Activated CD4-positive, CD25-positive, alpha-beta regulatory T cell treated with anti-CD3 and anti-CD28 coated beads, Interleukin-2, amount 50 U/mL, for 24 hours (primary cell): ENCODE measurements at regions not wholly inside any gene's neighbourhood (a gene's known extent, or its start where the extent isn't known, plus 50 kb on each side); places are given as distances from the start of the nearest gene placed in this dataset.
A peak's percentile ranks its signal among the peaks of the same experiment; 100 is the strongest.
"Not testable (repeated sequence)": the region's sequence is repeated elsewhere in the genome, so short reads cannot be mapped to it uniquely, and the experiment has no call there.

ENCODE experiments used
- ATAC-seq, 2 donors: fragments of 150-1000 bp; cut with Tn5 transposase; one replicate each; pipeline ENCODE4 v1.10.0; 2021; ENCODE audit warnings: mild to moderate bottlenecking in 1 of 2, moderate library complexity in 1 of 2

DNA sequence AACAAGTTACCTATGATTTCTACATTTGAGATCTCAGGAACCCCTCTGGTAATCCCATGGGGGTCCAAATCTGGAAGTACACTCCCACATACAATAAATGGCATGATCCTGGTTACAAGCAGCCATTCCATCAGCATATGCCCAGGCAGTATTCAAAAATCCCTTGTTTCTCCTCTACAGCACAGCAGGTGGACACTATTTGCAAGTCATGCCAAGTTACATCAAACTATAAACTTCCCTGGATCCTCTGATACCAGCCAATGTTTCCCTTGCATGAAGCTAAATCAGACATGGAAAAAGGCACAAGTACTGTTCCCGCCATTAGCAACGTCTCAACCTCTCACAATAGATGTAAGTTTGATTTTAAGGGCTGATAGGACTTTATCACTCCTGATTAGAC is 134.5 kb upstream of the PRSS16 start:
- no peak for ATAC-seq

DNA sequence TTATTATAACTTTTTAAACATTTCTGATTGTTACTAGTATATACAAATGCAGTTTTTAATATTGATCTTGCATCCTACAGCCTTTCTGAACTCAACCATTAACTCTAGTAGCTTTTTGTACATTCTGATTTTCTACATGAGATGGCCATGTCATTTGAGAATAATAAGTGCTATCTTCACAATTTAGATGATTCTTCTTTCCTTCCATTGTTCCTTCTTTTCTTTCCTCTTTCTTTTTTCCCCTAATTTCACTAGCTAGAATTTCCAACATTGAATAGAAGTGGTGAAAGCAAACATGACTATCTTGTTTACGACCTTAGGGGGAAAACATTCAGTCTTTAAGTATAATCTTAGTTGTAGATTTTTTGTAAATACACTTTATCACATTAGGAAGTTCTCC is 128.2 kb upstream of the PRSS16 start:
- no peak for ATAC-seq

- ATAC-seq: no peak
Measured at GRCh38 chr6:27119761-27120160, 127.7 kb upstream of the PRSS16 start.

GRCh38 chr6:27121640-27122039 is 125.9 kb upstream of the PRSS16 start:
- ATAC-seq: no peak

- no peak for ATAC-seq
Measured at GRCh38 chr6:27124252-27124657, 123.2 kb upstream of the PRSS16 start.

GRCh38 chr6:27126046-27126814 is 121.3 kb upstream of the PRSS16 start:
- no peak for ATAC-seq

GRCh38 chr6:27126815-27127537 is 120.5 kb upstream of the PRSS16 start:
- peak; percentile 83 to 84 for ATAC-seq

- ATAC-seq: not testable (repeated sequence)
Measured at GRCh38 chr6:27127874-27128273, 119.6 kb upstream of the PRSS16 start.

GRCh38 chr6:27128311-27129094 is 119.0 kb upstream of the PRSS16 start:
- ATAC-seq: no peak

DNA sequence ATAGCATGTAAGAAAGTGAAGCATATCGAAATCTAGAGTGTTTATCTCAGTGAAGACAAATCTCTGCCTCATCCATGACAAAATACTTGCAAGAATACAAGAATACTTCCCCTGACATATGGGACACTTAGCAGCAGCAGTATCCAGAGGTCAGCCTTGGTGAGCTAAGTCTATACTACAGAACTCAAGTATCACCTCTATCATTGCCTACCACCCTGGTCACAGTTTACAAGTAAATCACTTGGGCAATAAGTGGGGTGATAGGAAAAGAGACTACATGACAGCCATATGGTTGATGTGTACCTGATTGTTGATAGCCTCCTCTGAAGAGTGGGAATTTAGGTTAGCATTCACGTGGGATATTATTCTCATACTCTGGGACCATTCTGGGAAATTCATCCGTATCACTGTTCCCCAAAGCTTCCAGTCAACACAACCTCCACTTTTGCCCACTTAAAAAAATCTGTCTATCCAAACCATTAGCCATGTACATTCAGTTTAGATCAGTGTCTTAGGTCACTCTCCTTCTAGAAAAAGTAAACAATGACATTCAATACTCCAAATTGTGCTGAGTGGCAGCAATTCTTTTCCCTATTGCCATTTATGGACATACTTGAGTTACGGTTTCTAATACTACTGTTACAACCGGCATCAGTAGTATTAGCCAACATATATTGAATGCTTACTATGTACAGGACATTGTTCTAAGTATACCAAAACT is 118.2 kb upstream of the PRSS16 start:
- no peak for ATAC-seq

- no peak for ATAC-seq
Measured at GRCh38 chr6:27129917-27130316, 117.6 kb upstream of the PRSS16 start.

- no peak for ATAC-seq
Measured at GRCh38 chr6:27130668-27131428, 116.7 kb upstream of the PRSS16 start.

DNA sequence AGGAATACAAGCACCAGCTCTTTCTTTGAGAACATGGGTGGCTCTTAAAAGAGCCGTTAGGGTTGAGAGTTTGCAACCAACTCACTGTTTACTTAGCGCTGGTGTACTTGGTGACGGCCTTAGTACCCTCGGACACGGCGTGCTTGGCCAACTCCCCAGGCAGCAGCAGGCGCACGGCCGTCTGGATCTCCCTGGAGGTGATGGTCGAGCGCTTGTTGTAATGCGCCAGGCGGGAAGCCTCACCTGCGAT is 115.3 kb upstream of the PRSS16 start:
- ATAC-seq: peak in 1 of 2 donors; percentile 0

DNA sequence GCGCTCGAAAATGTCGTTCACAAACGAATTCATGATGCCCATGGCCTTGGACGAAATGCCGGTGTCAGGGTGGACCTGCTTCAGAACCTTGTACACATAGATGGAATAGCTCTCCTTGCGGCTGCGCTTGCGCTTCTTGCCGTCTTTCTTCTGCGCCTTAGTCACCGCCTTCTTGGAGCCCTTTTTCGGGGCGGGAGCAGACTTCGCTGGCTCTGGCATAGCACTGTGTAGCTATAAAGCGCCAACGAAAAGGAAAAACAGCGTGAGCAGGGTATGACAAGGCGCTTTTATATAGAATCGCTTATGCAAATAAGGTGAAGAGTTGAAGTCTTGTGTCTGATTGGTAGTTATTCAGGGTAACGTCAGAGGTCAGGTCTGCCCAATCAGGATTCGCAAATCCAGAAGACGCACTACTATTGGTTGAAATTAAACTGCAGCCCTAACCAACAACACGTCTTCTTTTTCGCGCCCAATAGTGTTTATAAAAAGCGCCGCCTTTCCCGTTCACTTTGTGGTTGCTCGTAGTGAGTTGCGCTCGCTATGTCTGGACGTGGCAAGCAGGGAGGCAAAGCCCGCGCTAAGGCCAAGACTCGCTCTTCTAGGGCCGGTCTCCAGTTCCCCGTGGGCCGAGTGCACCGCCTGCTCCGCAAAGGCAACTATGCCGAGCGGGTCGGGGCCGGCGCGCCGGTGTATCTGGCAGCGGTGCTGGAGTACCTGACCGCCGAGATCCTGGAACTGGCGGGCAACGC is 114.8 kb upstream of the PRSS16 start:
- peak; percentile 88 to 90 for ATAC-seq

GRCh38 chr6:27133281-27134227 is 113.9 kb upstream of the PRSS16 start:
- peak; percentile 10 to 11 for ATAC-seq

GRCh38 chr6:27135087-27135657 is 112.3 kb upstream of the PRSS16 start:
- no peak for ATAC-seq

DNA sequence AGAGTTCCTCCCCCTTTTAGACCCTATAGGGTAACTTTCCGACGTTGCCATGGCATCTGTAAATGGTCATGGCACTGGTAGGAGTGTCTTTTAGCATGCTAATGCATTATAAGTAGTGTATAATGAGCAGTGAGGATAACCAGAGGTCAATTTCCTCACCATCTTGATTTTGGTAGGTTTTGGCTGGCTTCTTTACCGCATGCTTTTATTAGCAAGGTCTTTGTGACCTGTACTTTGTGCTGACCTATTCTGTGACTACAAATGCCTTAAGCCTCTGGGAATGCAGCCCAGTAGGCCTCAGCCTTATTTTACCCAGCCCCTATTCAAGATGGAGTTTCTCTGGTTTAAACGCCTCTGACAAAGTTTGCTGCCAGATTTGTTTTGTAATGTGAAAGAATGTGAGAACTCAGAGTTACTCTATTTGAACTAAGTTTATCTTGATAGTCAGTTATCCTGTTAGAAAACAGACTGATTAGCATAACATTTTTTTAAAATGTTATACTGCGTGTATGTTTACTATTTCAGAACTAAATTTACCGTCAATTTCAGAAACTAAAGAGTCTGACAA is 111.3 kb upstream of the PRSS16 start:
- ATAC-seq: no peak

GRCh38 chr6:27136978-27137814 is 110.3 kb upstream of the PRSS16 start:
- no peak for ATAC-seq

DNA sequence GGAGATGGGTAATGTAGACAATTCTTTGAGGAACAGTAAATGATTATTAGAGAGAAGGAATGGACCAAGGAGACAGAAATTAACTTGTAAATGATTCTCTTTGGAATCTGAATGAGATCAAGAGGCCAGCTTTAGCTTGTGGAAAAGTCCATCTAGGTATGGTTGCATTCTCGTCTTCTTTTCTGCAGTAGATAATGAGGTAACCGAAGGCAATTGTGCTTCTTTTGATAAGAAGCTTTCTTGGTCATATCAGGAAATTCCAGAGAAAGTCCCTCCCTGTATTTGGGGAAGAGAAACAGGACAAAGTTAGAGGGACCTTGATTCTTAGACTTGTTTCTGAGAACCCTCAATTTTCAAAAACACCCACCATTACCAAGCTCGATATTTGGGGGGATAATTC is 109.1 kb upstream of the PRSS16 start:
- no peak for ATAC-seq
